Activated CD4-positive, alpha-beta T cell treated with anti-CD3 and anti-CD28 coated beads for 24 hours (primary cell): ENCODE measurements at regions not wholly inside any gene's neighbourhood (a gene's known extent, or its start where the extent isn't known, plus 50 kb on each side); places are given as distances from the start of the nearest gene placed in this dataset.
"Not testable (repeated sequence)": the region's sequence is repeated elsewhere in the genome, so short reads cannot be mapped to it uniquely, and the experiment has no call there.

Source experiments
- DNase-seq, 2 donors: peaks; one replicate each; pipeline ENCODE4 v3.0.0-alpha.2; 2020; ENCODE audit warnings: low read depth in 2 of 2

GRCh38 chr14:83290447-83290846 lies 1756.8 kb upstream of the SEL1L start:
- no peak for DNase-seq

GRCh38 chr14:83291714-83292113 lies 1758.1 kb upstream of the SEL1L start:
- DNase-seq = no peak

GRCh38 chr14:83294941-83295340 lies 1761.3 kb upstream of the SEL1L start:
- no peak for DNase-seq

GRCh38 chr14:83297361-83297760 lies 1763.7 kb upstream of the SEL1L start:
- DNase-seq = no peak

- not testable (repeated sequence) for DNase-seq
These were observed 1764.4 kb upstream of the SEL1L start for GRCh38 chr14:83298016-83298415.

- no peak for DNase-seq
These were observed 1766.9 kb upstream of the SEL1L start for GRCh38 chr14:83300476-83301064.

GRCh38 chr14:83301791-83302190 lies 1768.1 kb upstream of the SEL1L start:
- DNase-seq = no peak

GRCh38 chr14:83309211-83309610 lies 1775.6 kb upstream of the SEL1L start:
- DNase-seq = no peak

- no peak for DNase-seq
These were observed 1776.2 kb upstream of the SEL1L start for GRCh38 chr14:83309833-83310232.

GRCh38 chr14:83312511-83312910 lies 1778.9 kb upstream of the SEL1L start:
- DNase-seq = no peak

GRCh38 chr14:83314764-83315163 lies 1781.1 kb upstream of the SEL1L start:
- DNase-seq = no peak

GRCh38 chr14:83316356-83316755 lies 1782.7 kb upstream of the SEL1L start:
- DNase-seq = no peak

GRCh38 chr14:83320837-83321236 lies 1787.2 kb upstream of the SEL1L start:
- DNase-seq = no peak

- DNase-seq = no peak
These were observed 1797.9 kb upstream of the SEL1L start for GRCh38 chr14:83331513-83331912.

GRCh38 chr14:83342590-83342989 lies 1808.9 kb upstream of the SEL1L start:
- no peak for DNase-seq

- no peak for DNase-seq
These were observed 1814.2 kb upstream of the SEL1L start for GRCh38 chr14:83347874-83348273.

GRCh38 chr14:83355609-83356008 lies 1822.0 kb upstream of the SEL1L start:
- DNase-seq = no peak

GRCh38 chr14:83356080-83356479 lies 1822.4 kb upstream of the SEL1L start:
- DNase-seq = no peak

- DNase-seq = no peak
These were observed 1838.6 kb upstream of the SEL1L start for GRCh38 chr14:83372271-83372670.

GRCh38 chr14:83379436-83379835 lies 1845.8 kb upstream of the SEL1L start:
- no peak for DNase-seq

GRCh38 chr14:83384253-83384652 lies 1850.6 kb upstream of the SEL1L start:
- DNase-seq = no peak

- DNase-seq = no peak
These were observed 1861.7 kb upstream of the SEL1L start for GRCh38 chr14:83395321-83395720.

GRCh38 chr14:83416476-83416875 lies 1882.8 kb upstream of the SEL1L start:
- no peak for DNase-seq

- no peak for DNase-seq
These were observed 1885.8 kb upstream of the SEL1L start for GRCh38 chr14:83419420-83419819.
